GM18498 (cell line): ENCODE measurements at regions not wholly inside any gene's neighbourhood (a gene's known extent, or its start where the extent isn't known, plus 50 kb on each side); places are given as distances from the start of the nearest gene placed in this dataset.

Experiments
- ATAC-seq: cut with Tn5 transposase; IDR thresholded peaks from one replicate; pipeline ENCODE4 v1.9.1; 2021; ENCODE audit warnings: mild to moderate bottlenecking, moderate library complexity; ENCODE audit not compliant: unreplicated experiment

DNA sequence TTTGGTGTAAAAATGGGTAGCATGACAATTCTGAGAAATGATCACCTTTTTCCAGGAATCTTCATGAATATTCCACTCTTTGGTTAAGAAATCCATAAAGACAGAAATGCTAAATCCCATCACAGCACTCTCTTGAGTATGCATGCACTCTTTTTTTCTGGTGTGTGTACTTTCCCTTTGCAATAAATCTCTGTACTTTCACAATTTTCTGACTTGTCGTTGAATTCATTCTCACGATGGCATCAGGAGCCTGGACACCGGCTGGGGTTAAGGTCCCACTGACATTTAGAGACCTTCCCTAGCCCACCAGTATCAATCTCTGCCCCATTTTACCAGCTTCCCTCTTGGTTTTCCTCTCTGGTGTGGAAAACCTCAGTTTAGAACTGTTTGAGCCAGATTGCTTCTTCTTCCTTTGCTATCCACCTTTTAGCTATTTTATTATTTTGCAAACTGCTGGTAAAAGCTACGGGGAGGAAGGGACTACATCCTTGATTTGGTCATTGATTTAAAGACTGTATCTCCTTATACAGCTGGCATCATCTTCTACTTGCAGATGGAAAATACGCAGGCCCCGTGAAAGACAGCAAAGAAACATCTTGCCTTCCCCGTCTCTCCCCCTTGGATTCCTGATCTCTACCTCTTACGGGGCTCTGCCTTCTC lies 59.9 kb upstream of the ZFR start:
- ATAC-seq = no peak

GRCh38 chr5:32503261-32503660 lies 58.7 kb upstream of the ZFR start:
- ATAC-seq = no peak

- ATAC-seq = no peak
These were observed 56.8 kb upstream of the ZFR start for GRCh38 chr5:32501071-32502002.

- no peak for ATAC-seq
These were observed 55.6 kb upstream of the ZFR start for GRCh38 chr5:32500181-32500580.

DNA sequence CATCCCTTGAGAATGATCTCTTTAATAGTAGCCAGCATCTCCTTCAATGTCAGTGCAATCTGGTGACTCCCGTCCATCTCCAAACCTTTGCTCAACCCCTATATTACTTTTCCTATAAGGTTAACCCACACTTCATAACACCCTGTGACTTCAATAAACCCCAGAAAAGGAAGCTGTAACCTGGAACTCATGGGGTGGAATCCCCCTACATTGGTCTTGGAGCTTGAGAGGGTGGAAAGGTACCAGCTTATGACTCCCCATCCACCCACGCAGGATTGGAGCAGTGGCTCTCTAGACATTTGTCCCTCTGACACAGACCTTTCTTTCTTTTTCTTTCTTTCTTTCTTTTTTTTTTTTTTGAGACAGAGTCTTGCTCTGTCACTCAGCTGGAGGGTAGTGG lies 54.7 kb upstream of the ZFR start:
- ATAC-seq = no peak

DNA sequence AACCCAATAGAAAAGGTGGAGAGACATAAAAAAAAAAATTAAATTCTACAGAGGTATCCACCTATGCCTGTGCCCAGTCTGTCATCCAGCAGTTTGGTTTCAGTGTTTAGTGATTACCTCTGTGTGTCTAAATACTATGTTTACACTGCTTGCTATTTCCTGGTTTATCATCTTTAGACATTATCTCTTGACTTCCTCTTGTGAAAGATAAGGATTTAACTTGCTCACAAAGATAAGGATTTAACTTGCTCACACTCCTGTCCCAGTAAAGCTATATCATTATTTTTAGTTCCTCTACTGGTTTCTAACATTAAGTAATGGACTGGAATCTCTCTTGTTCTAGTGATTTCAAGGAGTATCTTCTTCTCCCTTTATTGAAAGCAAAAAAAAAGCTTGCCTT lies 53.9 kb upstream of the ZFR start:
- no peak for ATAC-seq

GRCh38 chr5:32496104-32496503 lies 51.6 kb upstream of the ZFR start:
- ATAC-seq = no peak

DNA sequence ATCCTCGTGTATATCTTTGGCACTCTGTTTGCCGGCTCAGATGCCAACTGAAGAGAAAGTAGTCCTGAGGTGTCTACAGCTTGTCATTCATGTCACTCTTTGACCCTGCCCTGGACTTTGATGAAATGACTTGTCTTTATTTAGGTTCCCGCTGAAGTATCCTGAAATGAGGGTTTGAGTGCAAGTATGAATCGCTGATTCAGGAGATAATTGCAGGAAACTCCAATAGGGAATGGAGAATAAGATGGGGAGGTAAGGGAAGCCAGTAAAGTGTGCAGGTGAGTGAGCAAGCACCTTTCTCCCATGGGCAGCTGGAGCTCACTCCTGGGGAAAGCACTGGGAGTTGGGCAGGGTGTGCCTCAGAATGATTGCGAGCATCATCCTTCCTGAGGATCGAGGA lies 50.3 kb upstream of the ZFR start:
- ATAC-seq = no peak
